ENCODE measurements at regions not wholly inside any gene's neighbourhood (a gene's known extent, or its start where the extent isn't known, plus 50 kb on each side); places are given as distances from the start of the nearest gene placed in this dataset.

- no peak for TF ChIP-seq POLR2AphosphoS5 (IDR thresholded peaks at IDR 0.05; ENCODE audit: low read depth, low read length)
- no peak for TF ChIP-seq TAF1 (IDR thresholded peaks at IDR 0.05; ENCODE audit: borderline replicate concordance, insufficient read depth, low read length)
- no peak for TF ChIP-seq REST (IDR thresholded peaks at IDR 0.05; ENCODE audit: insufficient read depth in 1 of 2, low read depth in 2 of 2, low read length in 2 of 2)
- no peak for TF ChIP-seq FOXP2 (optimal IDR thresholded peaks at IDR 0.05; ENCODE audit: borderline replicate concordance, extremely low read depth, extremely low read length, insufficient read depth)
- no peak for TF ChIP-seq SIN3A (IDR thresholded peaks at IDR 0.05; ENCODE audit: borderline replicate concordance, insufficient read depth, low read length)
Observed at GRCh38 chr1:213751064-213751397, 236.7 kb upstream of the PROX1 start.

GRCh38 chr1:213759359-213760181, 228.2 kb upstream of the PROX1 start:
- TF ChIP-seq SIN3A (IDR thresholded peaks at IDR 0.05; ENCODE audit: borderline replicate concordance, insufficient read depth, low read length), result no peak

GRCh38 chr1:213761845-213762407, 225.8 kb upstream of the PROX1 start:
- no peak for TF ChIP-seq REST (IDR thresholded peaks at IDR 0.05; ENCODE audit: insufficient read depth in 1 of 2, low read depth in 2 of 2, low read length in 2 of 2)
- 0 out of 2 replicates have a peak, but pooled peaks have one; percentile 27 for TF ChIP-seq POLR2AphosphoS5 (IDR thresholded peaks at IDR 0.05; ENCODE audit: low read depth, low read length)

GRCh38 chr1:213767683-213768082, 220.1 kb upstream of the PROX1 start:
- TF ChIP-seq TAF1 (IDR thresholded peaks at IDR 0.05; ENCODE audit: borderline replicate concordance, insufficient read depth, low read length), result no peak
- TF ChIP-seq POLR2AphosphoS5 (IDR thresholded peaks at IDR 0.05; ENCODE audit: low read depth, low read length), result no peak
- TF ChIP-seq REST (IDR thresholded peaks at IDR 0.05; ENCODE audit: insufficient read depth in 1 of 2, low read depth in 2 of 2, low read length in 2 of 2), result no peak
- no peak for TF ChIP-seq SIN3A (IDR thresholded peaks at IDR 0.05; ENCODE audit: borderline replicate concordance, insufficient read depth, low read length)
- TF ChIP-seq FOXP2 (optimal IDR thresholded peaks at IDR 0.05; ENCODE audit: borderline replicate concordance, extremely low read depth, extremely low read length, insufficient read depth), result no peak

- TF ChIP-seq REST (IDR thresholded peaks at IDR 0.05; ENCODE audit: insufficient read depth in 1 of 2, low read depth in 2 of 2, low read length in 2 of 2), result no peak
- no peak for TF ChIP-seq TAF1 (IDR thresholded peaks at IDR 0.05; ENCODE audit: borderline replicate concordance, insufficient read depth, low read length)
- TF ChIP-seq SIN3A (IDR thresholded peaks at IDR 0.05; ENCODE audit: borderline replicate concordance, insufficient read depth, low read length), result no peak
- TF ChIP-seq FOXP2 (optimal IDR thresholded peaks at IDR 0.05; ENCODE audit: borderline replicate concordance, extremely low read depth, extremely low read length, insufficient read depth), result no peak
- no peak for TF ChIP-seq POLR2AphosphoS5 (IDR thresholded peaks at IDR 0.05; ENCODE audit: low read depth, low read length)
Observed at GRCh38 chr1:213772128-213773063, 215.4 kb upstream of the PROX1 start.
